Fibroblast of the aortic adventitia (primary cell): ENCODE measurements at regions not wholly inside any gene's neighbourhood (a gene's known extent, or its start where the extent isn't known, plus 50 kb on each side); places are given as distances from the start of the nearest gene placed in this dataset.

Source experiments
- DNase-seq: peaks from one replicate; pipeline ENCODE4 v3.0.0-alpha.2; 2010; ENCODE audit warnings: low read depth
- H3K4me3 ChIP-seq: 2 replicates; pipeline ENCODE4 v1.5.1; 2011; ENCODE audit warnings: low read depth, mild to moderate bottlenecking, control low read depth, low read length, moderate library complexity
- TF ChIP-seq, protein P1 (sequence below): IDR thresholded peaks from 2 replicates; pipeline ENCODE4 v1.5.1; 2011; ENCODE audit warnings: mild to moderate bottlenecking, low read length, control low read depth, inconsistent platforms; ENCODE audit not compliant: insufficient read depth

GRCh38 chr21:35344582-35344981 lies 295.5 kb upstream of the RUNX1 start:
- H3K4me3 ChIP-seq: no peak overlapping the region
- TF ChIP-seq, protein P1, sequence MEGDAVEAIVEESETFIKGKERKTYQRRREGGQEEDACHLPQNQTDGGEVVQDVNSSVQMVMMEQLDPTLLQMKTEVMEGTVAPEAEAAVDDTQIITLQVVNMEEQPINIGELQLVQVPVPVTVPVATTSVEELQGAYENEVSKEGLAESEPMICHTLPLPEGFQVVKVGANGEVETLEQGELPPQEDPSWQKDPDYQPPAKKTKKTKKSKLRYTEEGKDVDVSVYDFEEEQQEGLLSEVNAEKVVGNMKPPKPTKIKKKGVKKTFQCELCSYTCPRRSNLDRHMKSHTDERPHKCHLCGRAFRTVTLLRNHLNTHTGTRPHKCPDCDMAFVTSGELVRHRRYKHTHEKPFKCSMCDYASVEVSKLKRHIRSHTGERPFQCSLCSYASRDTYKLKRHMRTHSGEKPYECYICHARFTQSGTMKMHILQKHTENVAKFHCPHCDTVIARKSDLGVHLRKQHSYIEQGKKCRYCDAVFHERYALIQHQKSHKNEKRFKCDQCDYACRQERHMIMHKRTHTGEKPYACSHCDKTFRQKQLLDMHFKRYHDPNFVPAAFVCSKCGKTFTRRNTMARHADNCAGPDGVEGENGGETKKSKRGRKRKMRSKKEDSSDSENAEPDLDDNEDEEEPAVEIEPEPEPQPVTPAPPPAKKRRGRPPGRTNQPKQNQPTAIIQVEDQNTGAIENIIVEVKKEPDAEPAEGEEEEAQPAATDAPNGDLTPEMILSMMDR: no peak
- DNase-seq: no peak

DNA sequence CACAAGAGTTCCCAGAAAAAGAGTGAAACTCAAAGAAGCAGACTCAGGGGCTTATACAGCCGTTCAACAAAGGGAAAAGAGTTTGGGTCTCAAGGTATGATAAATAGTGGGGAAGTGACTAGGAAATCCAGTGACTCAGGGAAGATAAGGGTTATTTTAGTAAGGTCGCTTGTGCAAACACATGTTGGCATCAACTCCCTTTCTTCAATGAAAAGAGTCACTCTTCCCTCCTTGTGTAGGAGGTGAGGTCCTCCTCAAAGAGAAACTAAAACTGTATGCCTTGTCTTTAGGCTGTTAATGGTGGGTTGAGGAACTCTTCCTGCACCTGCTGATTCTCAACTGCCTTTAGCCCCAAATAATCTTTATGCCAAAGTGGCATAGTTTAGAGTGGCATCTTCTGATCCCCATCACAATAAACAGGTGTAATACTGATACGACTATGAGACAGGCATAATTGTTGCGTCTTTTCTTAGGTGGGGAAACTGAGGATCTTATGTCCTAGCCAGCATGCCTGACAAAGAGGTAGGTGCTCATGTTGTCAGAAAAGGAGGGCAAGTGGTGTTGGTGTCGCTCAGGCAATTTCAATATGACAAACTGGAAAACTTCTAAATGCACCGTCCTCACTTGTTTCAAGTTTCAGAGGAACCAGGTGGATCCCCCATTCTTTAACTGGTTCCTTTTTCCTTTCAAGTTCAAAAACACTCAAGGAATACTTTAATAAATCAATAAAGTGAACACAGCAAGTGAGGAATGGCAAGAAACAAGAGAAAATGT lies 294.1 kb upstream of the RUNX1 start:
- DNase-seq: peak; percentile 65
- TF ChIP-seq, protein P1: no peak
- H3K4me3 ChIP-seq: no peak overlapping the region

GRCh38 chr21:35342440-35342839 lies 293.3 kb upstream of the RUNX1 start:
- DNase-seq: no peak
- TF ChIP-seq, protein P1: no peak
- H3K4me3 ChIP-seq: no peak overlapping the region

GRCh38 chr21:35340273-35340672 lies 291.2 kb upstream of the RUNX1 start:
- no peak for DNase-seq
- TF ChIP-seq, protein P1: no peak
- no peak overlapping the region for H3K4me3 ChIP-seq

GRCh38 chr21:35338881-35339632 lies 290.0 kb upstream of the RUNX1 start:
- DNase-seq: no peak
- TF ChIP-seq, protein P1: no peak
- H3K4me3 ChIP-seq: no peak overlapping the region

DNA sequence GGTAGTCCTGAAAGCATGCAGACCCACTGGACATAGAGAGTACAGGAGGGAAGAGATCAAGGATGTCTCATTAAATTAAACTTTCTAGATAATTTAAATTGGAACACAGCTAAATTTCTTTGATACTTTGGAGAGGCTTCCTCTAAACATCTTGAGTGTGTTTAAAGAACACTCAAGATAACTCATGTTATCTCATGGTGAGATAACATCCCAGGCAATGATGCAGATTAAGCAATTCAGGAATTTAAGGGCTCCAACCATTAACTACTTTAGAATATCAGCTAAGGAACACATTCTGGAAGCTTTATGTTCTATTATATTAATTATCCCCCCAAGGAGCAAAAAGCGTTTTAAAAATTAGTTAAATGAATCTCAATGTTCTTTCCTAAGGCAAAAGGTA lies 289.2 kb upstream of the RUNX1 start:
- peak; percentile 47 for DNase-seq
- TF ChIP-seq, protein P1: no peak
- no peak overlapping the region for H3K4me3 ChIP-seq
